ENCODE measurements at regions not wholly inside any gene's neighbourhood (a gene's known extent, or its start where the extent isn't known, plus 50 kb on each side); places are given as distances from the start of the nearest gene placed in this dataset.

GRCh38 chr2:133682347-133682746 is 114.1 kb upstream of the NCKAP5 start:
- DNase-seq (ENCODE audit: low spot score in 2 of 2) (no peak), ATAC-seq (no peak)
- Mint-ChIP-seq H3K9me3 (peaks cover 2% of the 10 kb centered on the region), H3K4me3 (no peak overlapping the region), H3K4me1 (no peaks in the 10 kb centered on the region), H3K36me3 (no peaks in the 10 kb centered on the region), H3K27ac (no peak overlapping the region)

GRCh38 chr2:133682906-133683305 is 114.6 kb upstream of the NCKAP5 start:
- Mint-ChIP-seq H3K4me1 (no peaks in the 10 kb centered on the region), H3K9me3 (peaks cover 2% of the 10 kb centered on the region), H3K27ac (no peak overlapping the region), H3K36me3 (no peaks in the 10 kb centered on the region), H3K4me3 (no peak overlapping the region)
- ATAC-seq, result no peak
- no peak for DNase-seq (ENCODE audit: low spot score in 2 of 2)

GRCh38 chr2:133685636-133686215 is 117.5 kb upstream of the NCKAP5 start:
- no peak for ATAC-seq
- Mint-ChIP-seq H3K4me3 (no peak overlapping the region), H3K9me3 (no peaks in the 10 kb centered on the region), H3K36me3 (no peaks in the 10 kb centered on the region), H3K4me1 (no peaks in the 10 kb centered on the region), H3K27ac (no peak overlapping the region)
- no peak for DNase-seq (ENCODE audit: low spot score in 2 of 2)

- no peak for ATAC-seq
- Mint-ChIP-seq H3K36me3 (no peaks in the 10 kb centered on the region), H3K4me3 (no peak overlapping the region), H3K27ac (no peak overlapping the region), H3K9me3 (peaks cover 3% of the 10 kb centered on the region), H3K4me1 (no peaks in the 10 kb centered on the region)
- no peak for DNase-seq (ENCODE audit: low spot score in 2 of 2)
These were observed 122.5 kb upstream of the NCKAP5 start for GRCh38 chr2:133690780-133691179.

GRCh38 chr2:133691336-133691735 is 123.1 kb upstream of the NCKAP5 start:
- ATAC-seq, result no peak
- Mint-ChIP-seq H3K4me3 (no peak overlapping the region), H3K27ac (no peak overlapping the region)

GRCh38 chr2:133705287-133705686 is 137.0 kb upstream of the NCKAP5 start:
- Mint-ChIP-seq H3K27ac (no peak overlapping the region), H3K36me3 (no peaks in the 10 kb centered on the region), H3K4me3 (no peak overlapping the region), H3K9me3 (peaks cover 9% of the 10 kb centered on the region), H3K4me1 (no peaks in the 10 kb centered on the region)
- DNase-seq (ENCODE audit: low spot score in 2 of 2), result no peak
- ATAC-seq, result no peak

More at GRCh38 chr2:133691336-133691735, 123.1 kb upstream of the NCKAP5 start:
- H3K36me3 Mint-ChIP-seq, result no peaks in the 10 kb centered on the region
- H3K4me1 Mint-ChIP-seq, result no peaks in the 10 kb centered on the region
- peaks cover 3% of the 10 kb centered on the region for H3K9me3 Mint-ChIP-seq
- no peak for DNase-seq (ENCODE audit: low spot score in 2 of 2)

- Mint-ChIP-seq H3K4me1 (no peaks in the 10 kb centered on the region), H3K36me3 (no peaks in the 10 kb centered on the region), H3K4me3 (no peak overlapping the region), H3K9me3 (peaks cover 9% of the 10 kb centered on the region), H3K27ac (no peak overlapping the region)
- no peak for DNase-seq (ENCODE audit: low spot score in 2 of 2)
- ATAC-seq, result no peak
These were observed 142.3 kb upstream of the NCKAP5 start for GRCh38 chr2:133710613-133711012.

GRCh38 chr2:133711201-133711600 is 142.9 kb upstream of the NCKAP5 start:
- H3K27ac Mint-ChIP-seq, result no peak overlapping the region
- H3K4me1 Mint-ChIP-seq, result no peaks in the 10 kb centered on the region
- DNase-seq (ENCODE audit: low spot score in 2 of 2) (no peak), ATAC-seq (no peak)
- H3K36me3 Mint-ChIP-seq, result no peaks in the 10 kb centered on the region
- H3K9me3 Mint-ChIP-seq, result peaks cover 9% of the 10 kb centered on the region
- no peak overlapping the region for H3K4me3 Mint-ChIP-seq

- no peak for DNase-seq (ENCODE audit: low spot score in 2 of 2)
- no peaks in the 10 kb centered on the region for H3K4me1 Mint-ChIP-seq
- ATAC-seq, result no peak
- H3K9me3 Mint-ChIP-seq, result peaks cover 8% of the 10 kb centered on the region
- no peak overlapping the region for H3K4me3 Mint-ChIP-seq
- H3K27ac Mint-ChIP-seq, result no peak overlapping the region
- H3K36me3 Mint-ChIP-seq, result no peaks in the 10 kb centered on the region
These were observed 143.5 kb upstream of the NCKAP5 start for GRCh38 chr2:133711806-133712205.

- Mint-ChIP-seq H3K9me3 (peaks cover 7% of the 10 kb centered on the region), H3K4me3 (no peak overlapping the region), H3K27ac (no peak overlapping the region), H3K36me3 (no peaks in the 10 kb centered on the region), H3K4me1 (no peaks in the 10 kb centered on the region)
- ATAC-seq, result no peak
- DNase-seq (ENCODE audit: low spot score in 2 of 2), result no peak
These were observed 144.1 kb upstream of the NCKAP5 start for GRCh38 chr2:133712369-133712768.

GRCh38 chr2:133713049-133713580 is 144.9 kb upstream of the NCKAP5 start:
- peaks cover 7% of the 10 kb centered on the region for H3K9me3 Mint-ChIP-seq
- DNase-seq (ENCODE audit: low spot score in 2 of 2), result no peak
- no peaks in the 10 kb centered on the region for H3K4me1 Mint-ChIP-seq

GRCh38 chr2:133716166-133716565 is 147.9 kb upstream of the NCKAP5 start:
- Mint-ChIP-seq H3K4me3 (no peak overlapping the region), H3K9me3 (no peaks in the 10 kb centered on the region), H3K36me3 (no peaks in the 10 kb centered on the region), H3K27ac (no peak overlapping the region), H3K4me1 (no peaks in the 10 kb centered on the region)
- ATAC-seq (no peak), DNase-seq (ENCODE audit: low spot score in 2 of 2) (no peak)

More at GRCh38 chr2:133713049-133713580, 144.9 kb upstream of the NCKAP5 start:
- Mint-ChIP-seq H3K4me3 (no peak overlapping the region), H3K27ac (no peak overlapping the region), H3K36me3 (no peaks in the 10 kb centered on the region)
- no peak for ATAC-seq

- no peak for DNase-seq (ENCODE audit: low spot score in 2 of 2)
- no peak overlapping the region for H3K4me3 Mint-ChIP-seq
- ATAC-seq, result no peak
- no peak overlapping the region for H3K27ac Mint-ChIP-seq
- H3K9me3 Mint-ChIP-seq, result no peaks in the 10 kb centered on the region
- H3K4me1 Mint-ChIP-seq, result no peaks in the 10 kb centered on the region
- H3K36me3 Mint-ChIP-seq, result no peaks in the 10 kb centered on the region
These were observed 149.2 kb upstream of the NCKAP5 start for GRCh38 chr2:133717497-133717896.

- ATAC-seq (no peak), DNase-seq (ENCODE audit: low spot score in 2 of 2) (no peak)
- Mint-ChIP-seq H3K4me1 (no peaks in the 10 kb centered on the region), H3K36me3 (no peaks in the 10 kb centered on the region), H3K4me3 (no peak overlapping the region), H3K27ac (no peak overlapping the region), H3K9me3 (no peaks in the 10 kb centered on the region)
These were observed 150.5 kb upstream of the NCKAP5 start for GRCh38 chr2:133718688-133719201.

- Mint-ChIP-seq H3K9me3 (no peaks in the 10 kb centered on the region), H3K36me3 (no peaks in the 10 kb centered on the region), H3K4me1 (no peaks in the 10 kb centered on the region), H3K27ac (no peak overlapping the region), H3K4me3 (no peak overlapping the region)
- ATAC-seq (no peak), DNase-seq (ENCODE audit: low spot score in 2 of 2) (no peak)
These were observed 152.2 kb upstream of the NCKAP5 start for GRCh38 chr2:133720429-133720828.

GRCh38 chr2:133721118-133721517 is 152.9 kb upstream of the NCKAP5 start:
- ATAC-seq, result no peak
- H3K4me3 Mint-ChIP-seq, result no peak overlapping the region
- no peaks in the 10 kb centered on the region for H3K36me3 Mint-ChIP-seq
- no peak for DNase-seq (ENCODE audit: low spot score in 2 of 2)
- no peaks in the 10 kb centered on the region for H3K9me3 Mint-ChIP-seq
- H3K27ac Mint-ChIP-seq, result no peak overlapping the region
- no peaks in the 10 kb centered on the region for H3K4me1 Mint-ChIP-seq
